Testis (tissue), 2 donors: ENCODE measurements at regions not wholly inside any gene's neighbourhood (a gene's known extent, or its start where the extent isn't known, plus 50 kb on each side); places are given as distances from the start of the nearest gene placed in this dataset.

ENCODE experiments used
- CTCF ChIP-seq, 3 experiments: fragments of 450-650 bp in 2 of 3; fragments of 200-600 bp in 1 of 3; sonication (generic) in 1 of 3; IDR thresholded peaks; one replicate each; pipeline ENCODE4 v1.5.1; 2016 to 2019; ENCODE audit warnings: antibody characterized with exemption in 3 of 3, mild to moderate bottlenecking in 2 of 3, moderate library complexity in 1 of 3
- POLR2A ChIP-seq: fragments of 450-650 bp; IDR thresholded peaks from one replicate; pipeline ENCODE4 v1.6.1; 2017; ENCODE audit warnings: antibody characterized with exemption, mild to moderate bottlenecking, moderate library complexity

GRCh38 chr7:145497911-145498525, 618.6 kb upstream of the CNTNAP2 start:
- TF ChIP-seq CTCF (IDR thresholded peaks at IDR 0.05), result no peak
- no peak for TF ChIP-seq POLR2A
